ENCODE measurements at regions not wholly inside any gene's neighbourhood (a gene's known extent, or its start where the extent isn't known, plus 50 kb on each side); places are given as distances from the start of the nearest gene placed in this dataset.

DNA sequence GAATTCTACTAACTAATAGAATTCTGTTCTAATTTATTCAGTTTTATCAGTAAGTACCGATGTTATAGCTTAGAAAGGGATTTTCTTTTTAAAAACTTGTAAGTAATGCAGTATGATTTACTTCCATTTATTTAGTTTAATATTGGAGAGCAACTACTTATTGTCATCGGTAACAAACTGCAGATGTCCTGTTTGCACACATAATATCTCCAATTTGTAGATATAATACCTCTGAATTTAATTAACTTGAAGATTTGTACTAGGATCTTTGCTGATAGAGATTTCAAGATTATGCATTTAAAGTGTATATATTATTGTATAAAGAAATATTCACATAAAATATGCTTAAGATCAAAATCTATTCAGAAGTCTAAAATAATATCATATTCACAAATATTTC, 356.7 kb downstream of the PCDH17 start:
- Histone ChIP-seq H3K27ac (replicated peaks in 1 of 4) (no peak overlapping the region), H3K27me3 (no peaks in the 10 kb centered on the region), H3K36me3 (no peaks in the 10 kb centered on the region), H3K4me1 (no peaks in the 10 kb centered on the region), H3K4me3 (no peak overlapping the region), H3K9me3 (no peaks in the 10 kb centered on the region)
- no peak for DNase-seq (ENCODE audit: extremely low spot score)
- WGBS: 85% methylated on average over 2 of the region's 2 CpGs
- TF ChIP-seq CTCF (IDR thresholded peaks at IDR 0.05) (no peak), EP300 (IDR thresholded peaks at IDR 0.05) (no peak), POLR2A (IDR thresholded peaks at IDR 0.05; ENCODE audit: low read depth) (no peak), POLR2AphosphoS5 (IDR thresholded peaks at IDR 0.05) (no peak)
- intact Hi-C loops (cut with DNase I): no loop called here

DNA sequence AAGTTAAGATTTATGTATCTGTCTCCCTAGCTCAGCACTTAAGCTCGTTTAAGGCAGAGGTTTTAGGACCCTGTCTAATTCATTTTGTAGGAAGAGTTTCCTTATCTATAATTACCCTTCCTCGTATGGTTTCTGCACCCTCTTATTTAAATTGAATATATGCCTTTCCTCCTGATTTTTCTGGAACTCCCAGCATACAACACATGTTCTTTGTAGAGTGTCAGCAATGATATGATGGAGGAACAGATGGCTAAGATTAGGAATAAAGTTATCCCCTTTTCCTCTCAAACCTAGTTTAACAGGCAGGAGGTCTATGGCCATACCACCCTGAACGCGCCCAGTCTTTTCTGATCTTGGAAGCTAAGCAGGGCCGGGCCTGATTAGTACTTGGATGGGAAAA, 359.5 kb downstream of the PCDH17 start:
- Histone ChIP-seq H3K36me3 (no peaks in the 10 kb centered on the region), H3K27ac (replicated peaks in 1 of 4) (no peak overlapping the region), H3K27me3 (no peaks in the 10 kb centered on the region), H3K4me1 (no peaks in the 10 kb centered on the region), H3K9me3 (no peaks in the 10 kb centered on the region), H3K4me3 (no peak overlapping the region)
- WGBS: 70% methylated on average over 5 of the region's 5 CpGs
- TF ChIP-seq CTCF (IDR thresholded peaks at IDR 0.05): no peak
- no peak for TF ChIP-seq POLR2AphosphoS5 (IDR thresholded peaks at IDR 0.05)
- intact Hi-C loops (cut with DNase I): no loop called here
- no peak for DNase-seq (ENCODE audit: extremely low spot score)

- WGBS: 52% methylated on average over 1 of the region's 1 CpG
- Histone ChIP-seq H3K27me3 (no peaks in the 10 kb centered on the region), H3K9me3 (no peaks in the 10 kb centered on the region), H3K4me1 (no peaks in the 10 kb centered on the region), H3K36me3 (no peaks in the 10 kb centered on the region), H3K27ac (replicated peaks in 1 of 4) (no peak overlapping the region), H3K4me3 (no peak overlapping the region)
- TF ChIP-seq POLR2AphosphoS5 (IDR thresholded peaks at IDR 0.05) (no peak), POLR2A (IDR thresholded peaks at IDR 0.05; ENCODE audit: low read depth) (no peak), CTCF (IDR thresholded peaks at IDR 0.05) (no peak), EP300 (IDR thresholded peaks at IDR 0.05) (no peak)
- intact Hi-C loops (cut with DNase I): no loop called here
- no peak for DNase-seq (ENCODE audit: extremely low spot score)
These were observed 360.9 kb downstream of the PCDH17 start for GRCh38 chr13:57992416-57992815.

DNA sequence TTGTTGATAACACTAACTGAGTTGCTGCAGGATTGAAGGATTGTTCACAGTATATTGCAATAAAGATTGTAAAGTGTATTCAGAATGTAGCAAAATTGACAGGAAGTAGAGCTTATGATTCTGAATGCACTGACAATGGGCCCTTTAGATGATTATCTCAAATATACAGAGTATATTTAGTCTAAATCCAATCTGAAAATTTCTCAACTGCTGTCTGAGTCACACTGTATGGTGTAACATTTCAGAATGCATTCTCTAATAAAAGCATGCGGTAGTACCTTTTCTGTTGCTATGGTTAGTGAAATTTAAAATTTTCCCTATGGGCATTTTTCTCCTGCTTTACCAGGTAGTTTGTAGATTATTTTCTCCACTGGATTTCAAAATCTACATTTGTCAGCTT, 365.2 kb downstream of the PCDH17 start:
- TF ChIP-seq CTCF (IDR thresholded peaks at IDR 0.05): no peak
- no peak for TF ChIP-seq EP300 (IDR thresholded peaks at IDR 0.05)
- no peak for TF ChIP-seq POLR2AphosphoS5 (IDR thresholded peaks at IDR 0.05)
- TF ChIP-seq POLR2A (IDR thresholded peaks at IDR 0.05; ENCODE audit: low read depth): no peak
- H3K9me3 ChIP-seq: peaks cover 0 to 4% (median 0%) of the 10 kb centered on the region in 4 donors
- WGBS: 76% methylated on average over 1 of the region's 1 CpG
- DNase-seq (ENCODE audit: extremely low spot score): no peak
- no peak overlapping the region for H3K4me3 ChIP-seq
- no peak overlapping the region for H3K27ac ChIP-seq (replicated peaks in 1 of 4)
- no peaks in the 10 kb centered on the region for H3K36me3 ChIP-seq
- intact Hi-C loops (cut with DNase I): no loop called here
- no peaks in the 10 kb centered on the region for H3K4me1 ChIP-seq
- H3K27me3 ChIP-seq: no peaks in the 10 kb centered on the region

- Histone ChIP-seq H3K4me1 (no peaks in the 10 kb centered on the region), H3K27ac (replicated peaks in 1 of 4) (no peak overlapping the region), H3K27me3 (no peaks in the 10 kb centered on the region), H3K36me3 (no peaks in the 10 kb centered on the region), H3K4me3 (no peak overlapping the region), H3K9me3 (peaks cover 0 to 2% (median 0%) of the 10 kb centered on the region in 4 donors)
- intact Hi-C loops (cut with DNase I): no loop called here
- no peak for DNase-seq (ENCODE audit: extremely low spot score)
- TF ChIP-seq CTCF (IDR thresholded peaks at IDR 0.05): no peak
- no peak for TF ChIP-seq POLR2A (IDR thresholded peaks at IDR 0.05; ENCODE audit: low read depth)
- TF ChIP-seq EP300 (IDR thresholded peaks at IDR 0.05): no peak
- no peak for TF ChIP-seq POLR2AphosphoS5 (IDR thresholded peaks at IDR 0.05)
- 70% methylated on average over 4 of the region's 4 CpGs for WGBS
These were observed 373.2 kb downstream of the PCDH17 start for GRCh38 chr13:58004751-58005150.
